ENCODE measurements at regions not wholly inside any gene's neighbourhood (a gene's known extent, or its start where the extent isn't known, plus 50 kb on each side); places are given as distances from the start of the nearest gene placed in this dataset.
"Not testable (repeated sequence)": the region's sequence is repeated elsewhere in the genome, so short reads cannot be mapped to it uniquely, and the experiment has no call there.

GRCh38 chr4:189579645-189580044 lies 361.0 kb upstream of the FRG1 start:
- not testable (repeated sequence) for TF ChIP-seq POLR2AphosphoS5, CTCF (IDR thresholded peaks at IDR 0.05)
